Fibroblast of lung (primary cell): ENCODE measurements at regions not wholly inside any gene's neighbourhood (a gene's known extent, or its start where the extent isn't known, plus 50 kb on each side); places are given as distances from the start of the nearest gene placed in this dataset.

Experiments
- EZH2 ChIP-seq: IDR thresholded peaks from 2 replicates; pipeline ENCODE4 v1.5.1; 2012; ENCODE audit warnings: low read length, control low read depth, mild to moderate bottlenecking; ENCODE audit errors: missing control alignments
- TF ChIP-seq, protein P1 (sequence below), 2 donors: IDR thresholded peaks in 1 of 2; conservative IDR thresholded peaks in 1 of 2; 1 replicate in 1 of 2; 2 replicates in 1 of 2; pipeline ENCODE4 v1.5.1; 2011 to 2012; ENCODE audit warnings: low read length in 2 of 2, control low read depth in 1 of 2, inconsistent platforms in 1 of 2, low read depth in 1 of 2, mild to moderate bottlenecking in 1 of 2

DNA sequence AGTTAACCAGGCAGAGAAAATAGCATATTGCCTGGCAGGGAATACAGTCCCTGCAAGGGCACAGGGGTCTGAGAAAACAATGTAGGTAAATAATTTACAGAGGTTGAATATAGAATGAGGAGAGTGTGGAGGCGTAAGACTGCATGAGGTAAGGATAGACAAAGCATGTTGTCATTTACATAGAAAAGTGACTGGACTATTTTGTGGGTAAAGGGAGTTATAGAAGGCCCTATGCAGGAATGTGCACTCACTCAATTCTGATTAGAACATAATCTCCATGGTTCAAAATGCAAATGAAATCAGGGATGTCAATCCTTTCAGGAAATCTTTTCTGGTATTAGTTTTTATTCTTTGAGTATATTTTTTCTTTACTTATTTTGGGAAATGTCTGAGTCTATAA lies 285.7 kb upstream of the SALL1 start:
- TF ChIP-seq, protein P1, sequence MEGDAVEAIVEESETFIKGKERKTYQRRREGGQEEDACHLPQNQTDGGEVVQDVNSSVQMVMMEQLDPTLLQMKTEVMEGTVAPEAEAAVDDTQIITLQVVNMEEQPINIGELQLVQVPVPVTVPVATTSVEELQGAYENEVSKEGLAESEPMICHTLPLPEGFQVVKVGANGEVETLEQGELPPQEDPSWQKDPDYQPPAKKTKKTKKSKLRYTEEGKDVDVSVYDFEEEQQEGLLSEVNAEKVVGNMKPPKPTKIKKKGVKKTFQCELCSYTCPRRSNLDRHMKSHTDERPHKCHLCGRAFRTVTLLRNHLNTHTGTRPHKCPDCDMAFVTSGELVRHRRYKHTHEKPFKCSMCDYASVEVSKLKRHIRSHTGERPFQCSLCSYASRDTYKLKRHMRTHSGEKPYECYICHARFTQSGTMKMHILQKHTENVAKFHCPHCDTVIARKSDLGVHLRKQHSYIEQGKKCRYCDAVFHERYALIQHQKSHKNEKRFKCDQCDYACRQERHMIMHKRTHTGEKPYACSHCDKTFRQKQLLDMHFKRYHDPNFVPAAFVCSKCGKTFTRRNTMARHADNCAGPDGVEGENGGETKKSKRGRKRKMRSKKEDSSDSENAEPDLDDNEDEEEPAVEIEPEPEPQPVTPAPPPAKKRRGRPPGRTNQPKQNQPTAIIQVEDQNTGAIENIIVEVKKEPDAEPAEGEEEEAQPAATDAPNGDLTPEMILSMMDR (conservative IDR thresholded peaks at IDR 0.05 in 1 of 2, IDR thresholded peaks at IDR 0.05 in 1 of 2; ENCODE audit: low read depth in 1 of 2, low read length in 2 of 2) = no peak
- no peak for TF ChIP-seq EZH2
